HG03558 (cell line): ENCODE measurements at regions not wholly inside any gene's neighbourhood (a gene's known extent, or its start where the extent isn't known, plus 50 kb on each side); places are given as distances from the start of the nearest gene placed in this dataset.

Experiments used
- ATAC-seq: cut with Tn5 transposase; IDR thresholded peaks from one replicate; pipeline ENCODE4 v1.9.1; 2021; ENCODE audit warnings: moderate number of reproducible peaks; ENCODE audit not compliant: unreplicated experiment; ENCODE audit errors: extremely low read depth

DNA sequence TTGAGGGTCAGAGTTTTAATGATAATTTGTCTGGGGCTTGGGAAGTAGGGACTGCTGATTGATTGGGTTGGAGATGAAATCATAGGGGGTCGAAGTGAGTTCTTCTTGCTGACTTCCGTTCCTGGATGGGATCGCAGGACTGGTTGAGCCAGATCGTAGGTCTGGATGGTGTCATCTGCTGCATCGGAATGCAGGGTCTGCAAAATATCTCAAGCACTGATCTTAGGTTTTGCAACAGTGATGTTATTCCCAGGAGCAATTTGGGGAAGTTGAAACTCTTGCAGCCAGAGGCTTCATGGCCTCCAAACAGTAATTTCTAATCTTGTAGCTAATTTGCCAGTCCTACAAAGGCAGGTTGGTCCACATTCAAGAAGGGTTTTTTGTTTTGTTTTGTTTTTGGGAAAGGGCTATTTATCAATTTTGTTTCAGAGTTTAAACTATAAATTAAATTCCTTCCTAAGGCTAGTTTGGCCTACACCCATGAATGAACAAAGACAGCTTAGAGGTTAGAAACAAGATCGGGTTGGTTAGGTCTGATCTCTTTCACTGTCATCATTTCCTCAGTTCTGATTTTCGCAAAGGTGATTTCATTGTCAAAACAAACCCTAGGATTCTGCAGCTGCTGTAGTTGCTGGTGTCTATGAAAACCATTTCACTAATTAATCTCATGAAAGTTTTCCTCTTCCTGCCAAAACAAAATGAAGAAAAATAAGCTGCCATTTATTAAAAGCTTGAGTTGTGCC, 388.0 kb downstream of the TMEM232 start:
- no peak for ATAC-seq

DNA sequence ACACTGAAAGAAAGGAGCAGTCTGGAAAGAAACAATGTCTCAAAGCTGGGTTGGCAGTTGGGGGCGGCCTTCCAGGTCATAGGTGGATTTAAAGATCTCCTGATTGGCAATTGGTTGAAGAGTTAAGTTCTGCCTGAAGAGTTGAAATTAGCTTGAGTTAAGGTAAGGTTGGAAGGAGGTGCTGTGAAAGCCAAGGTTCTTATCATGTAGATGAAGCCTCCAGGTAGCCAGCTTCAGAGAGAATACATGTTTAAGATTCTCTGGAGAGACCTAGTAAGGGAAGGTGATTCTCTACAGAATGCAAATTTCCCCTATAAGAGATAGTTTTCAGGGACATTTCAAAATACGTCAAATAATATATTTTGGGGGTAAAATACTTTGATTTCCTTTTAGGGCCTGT, 387.1 kb downstream of the TMEM232 start:
- no peak for ATAC-seq

DNA sequence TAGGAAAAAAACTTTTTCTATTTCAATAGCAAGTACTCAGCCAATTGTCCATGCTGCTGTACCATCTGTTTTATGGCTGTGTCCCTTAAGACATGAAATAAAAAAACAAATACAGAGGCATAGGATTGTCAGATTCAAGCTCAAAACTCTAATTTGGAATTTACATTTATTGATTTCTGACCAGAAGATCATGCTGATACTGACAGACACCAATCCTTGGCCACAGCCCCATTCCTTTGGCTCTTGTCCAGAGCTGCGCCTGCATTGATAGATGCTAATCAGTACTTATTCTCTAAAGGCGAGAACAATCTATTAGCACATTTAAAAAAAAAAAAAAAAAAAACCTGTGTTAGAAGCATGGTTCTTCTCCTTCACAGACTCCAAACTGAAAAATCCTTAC, 384.6 kb downstream of the TMEM232 start:
- ATAC-seq: no peak

DNA sequence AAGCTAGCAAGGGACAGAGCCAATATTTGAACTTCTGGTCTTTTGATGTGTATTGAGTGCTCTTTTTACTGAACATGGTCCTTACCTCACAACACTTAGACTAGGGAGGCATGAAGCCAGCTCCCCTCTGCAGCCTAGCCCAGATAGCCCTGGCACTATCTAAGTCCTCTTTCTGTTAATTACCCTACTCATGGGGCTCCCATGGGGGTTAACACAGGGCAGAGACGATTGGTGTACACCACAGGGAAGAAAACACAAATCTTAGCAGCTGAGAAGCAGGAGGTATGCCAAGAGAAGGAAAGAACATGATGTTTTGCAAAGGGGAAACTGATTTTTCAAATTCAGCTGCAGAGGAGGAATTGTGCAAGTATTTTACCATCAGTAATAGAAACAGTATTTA, 383.8 kb downstream of the TMEM232 start:
- no peak for ATAC-seq

DNA sequence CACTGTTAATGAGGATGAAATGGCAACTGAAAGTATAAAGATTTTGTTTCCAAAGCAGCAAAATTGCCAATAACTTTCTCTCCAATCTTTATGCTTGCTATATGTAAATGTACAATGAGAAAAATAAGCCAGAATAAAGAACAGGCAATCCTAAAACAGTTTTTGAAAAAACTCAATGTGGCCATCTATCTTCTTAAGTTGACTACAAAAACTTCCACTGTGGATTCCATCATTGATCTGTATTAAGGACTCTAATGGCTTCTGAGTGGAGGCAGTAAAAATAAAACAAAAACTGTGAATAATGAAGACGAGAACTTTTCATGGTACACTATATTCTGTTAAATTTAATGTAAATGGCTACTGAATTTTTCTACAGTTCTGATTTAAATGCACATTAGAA, 382.9 kb downstream of the TMEM232 start:
- no peak for ATAC-seq

DNA sequence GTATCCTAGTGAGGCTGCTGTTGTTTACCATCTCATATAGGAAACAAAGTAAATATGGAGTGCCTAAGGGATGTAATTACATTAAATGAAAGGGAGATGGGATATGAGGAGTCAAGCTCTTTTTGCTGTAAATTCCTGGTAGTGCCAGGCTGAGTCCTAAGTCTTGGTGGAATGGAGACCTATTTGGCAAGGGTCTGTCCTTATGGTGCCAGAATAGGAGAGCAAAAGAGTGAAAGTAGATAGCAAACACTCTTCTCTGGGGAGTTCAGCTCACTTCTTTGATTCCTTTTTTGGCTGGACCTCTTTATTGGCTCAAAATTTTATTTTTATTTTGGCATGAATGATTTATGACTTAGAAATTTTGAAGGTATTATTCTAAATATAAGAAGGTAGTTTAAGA, 380.8 kb downstream of the TMEM232 start:
- no peak for ATAC-seq

GRCh38 chr5:110346893-110347358, 379.5 kb downstream of the TMEM232 start:
- ATAC-seq: no peak

GRCh38 chr5:110347781-110348180, 378.7 kb downstream of the TMEM232 start:
- no peak for ATAC-seq

GRCh38 chr5:110351430-110351829, 375.0 kb downstream of the TMEM232 start:
- no peak for ATAC-seq

DNA sequence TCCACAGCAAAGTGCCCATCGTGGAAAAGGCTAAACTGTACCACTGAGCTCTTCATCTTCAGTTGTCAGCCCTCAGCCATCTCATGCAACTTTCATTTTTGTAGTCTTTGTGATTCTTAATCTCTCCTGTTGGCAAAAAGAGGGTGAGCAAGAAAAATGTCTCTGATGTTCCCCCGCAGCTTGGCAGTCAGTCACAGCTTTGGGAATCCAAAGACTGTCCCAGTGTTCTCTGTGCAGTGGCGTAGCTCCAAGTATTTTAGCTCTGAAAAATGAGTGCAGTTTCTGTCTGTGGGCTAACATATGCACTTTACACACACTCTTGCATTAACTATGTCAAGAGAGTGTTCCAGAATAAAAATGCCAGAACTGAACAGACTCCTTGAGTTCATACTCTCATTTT, 372.2 kb downstream of the TMEM232 start:
- no peak for ATAC-seq

DNA sequence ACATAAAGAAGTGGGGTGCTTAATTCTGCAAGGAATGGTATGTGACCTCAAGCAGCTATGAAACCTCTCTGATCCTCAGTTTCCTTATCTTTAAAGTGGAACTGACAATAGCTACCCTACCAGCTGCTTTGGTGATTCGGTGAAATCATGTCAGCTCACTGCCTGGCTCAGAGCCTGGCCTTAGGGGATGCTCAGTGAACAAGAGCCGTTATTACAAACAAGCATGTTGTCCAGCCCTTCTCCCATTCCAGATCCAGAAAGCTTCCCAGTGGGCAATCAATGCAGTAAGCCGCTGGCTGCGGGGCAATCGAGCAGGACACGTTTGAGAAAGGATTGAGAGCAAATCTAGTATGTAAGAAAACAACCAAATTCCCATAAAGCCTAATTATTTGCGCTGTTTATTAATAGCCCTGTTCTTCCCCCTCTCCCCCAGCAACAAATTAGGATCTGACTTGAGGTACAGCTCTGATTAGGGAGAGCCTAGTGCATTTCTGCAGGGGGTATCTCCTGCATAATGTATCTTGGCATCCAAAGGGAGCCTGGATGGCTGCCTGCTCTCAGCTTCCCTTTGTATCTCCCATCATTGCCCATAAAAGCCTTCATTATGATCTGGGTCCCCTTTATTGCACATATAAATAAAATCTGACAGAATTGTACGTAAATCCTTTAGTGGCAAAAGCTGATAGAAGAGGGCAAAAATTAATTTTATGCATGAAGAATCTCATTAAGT, 371.4 kb downstream of the TMEM232 start:
- no peak for ATAC-seq

DNA sequence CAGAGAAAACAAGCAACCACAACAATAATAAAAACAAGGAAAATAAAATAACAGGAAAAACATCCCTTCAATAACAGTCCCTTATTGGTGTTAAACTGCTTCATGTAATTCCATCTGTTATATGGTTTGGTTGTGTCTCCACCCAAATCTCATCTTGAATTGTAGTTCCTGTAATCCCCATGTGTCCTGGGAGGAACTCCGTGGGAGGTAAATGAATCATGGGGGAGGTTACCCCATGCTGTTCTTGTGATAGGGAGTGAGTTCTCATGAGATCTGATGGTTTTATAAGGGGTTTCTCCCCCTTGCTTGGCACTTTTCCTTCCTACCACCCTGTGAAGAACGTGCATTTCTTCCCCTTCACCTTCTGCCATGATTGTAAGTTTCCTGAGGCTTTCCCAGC, 369.8 kb downstream of the TMEM232 start:
- ATAC-seq: no peak

DNA sequence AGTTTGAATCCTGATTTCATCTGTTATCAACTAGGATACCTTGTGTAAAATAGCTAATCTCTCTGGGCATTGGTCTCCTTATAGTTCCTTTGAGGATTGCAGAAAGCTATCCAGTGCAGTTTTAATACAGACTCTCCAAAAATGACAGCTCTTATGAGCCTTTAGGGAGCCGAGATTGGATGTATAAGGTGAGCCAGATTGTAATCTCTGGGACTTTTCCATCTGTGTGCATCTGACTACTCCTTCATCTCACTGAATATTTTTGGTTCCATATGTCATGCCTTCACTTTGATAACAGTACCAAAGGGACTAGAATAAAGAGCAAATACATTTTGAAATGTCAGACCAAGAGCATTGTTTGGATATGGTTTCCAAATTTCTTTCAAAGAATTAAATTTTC, 367.2 kb downstream of the TMEM232 start:
- no peak for ATAC-seq

- ATAC-seq: no peak
These were observed 365.0 kb downstream of the TMEM232 start for GRCh38 chr5:110361471-110361870.

- no peak for ATAC-seq
These were observed 364.2 kb downstream of the TMEM232 start for GRCh38 chr5:110362261-110362660.

- ATAC-seq: no peak
These were observed 359.8 kb downstream of the TMEM232 start for GRCh38 chr5:110366716-110367115.
